ENCODE measurements at regions not wholly inside any gene's neighbourhood (a gene's known extent, or its start where the extent isn't known, plus 50 kb on each side); places are given as distances from the start of the nearest gene placed in this dataset.
"Not testable (repeated sequence)": the region's sequence is repeated elsewhere in the genome, so short reads cannot be mapped to it uniquely, and the experiment has no call there.

- TF ChIP-seq FOS (IDR thresholded peaks at IDR 0.05; ENCODE audit: borderline replicate concordance, insufficient read depth, low read length), result no peak
- no peak for TF ChIP-seq JUN (IDR thresholded peaks at IDR 0.05; ENCODE audit: borderline replicate concordance, insufficient read depth, insufficient read length, low read depth)
- TF ChIP-seq MAX (IDR thresholded peaks at IDR 0.05; ENCODE audit: insufficient read depth, insufficient read length), result no peak
- TF ChIP-seq CTCF (IDR thresholded peaks at IDR 0.05; ENCODE audit: extremely low read depth in 1 of 2, insufficient read depth in 1 of 2, low read depth in 1 of 2, low read length in 2 of 2), result no peak
- TF ChIP-seq POLR2AphosphoS5 (IDR thresholded peaks at IDR 0.05; ENCODE audit: insufficient read depth, low read depth, low read length), result no peak
- no peak for TF ChIP-seq GATA2 (IDR thresholded peaks at IDR 0.05; ENCODE audit: insufficient read depth, insufficient read length, low read depth, low read length)
- TF ChIP-seq POLR2A (IDR thresholded peaks at IDR 0.05; ENCODE audit: low read depth, low read length), result no peak
- TF ChIP-seq EZH2 (IDR thresholded peaks at IDR 0.05; ENCODE audit: borderline replicate concordance, low read depth, low read length, severe bottlenecking), result no peak
- TF ChIP-seq MYC (IDR thresholded peaks at IDR 0.05; ENCODE audit: low read depth, low read length), result no peak
- POLR2A ChIA-PET, result no interaction called here
- no peaks in the 10 kb centered on the region for H3K27me3 ChIP-seq (ENCODE audit: control insufficient read depth in 2 of 2, insufficient read depth in 2 of 2, low read length in 2 of 2)
- H3K4me1 ChIP-seq (ENCODE audit: control insufficient read depth, extremely low read depth, insufficient read depth, low read length), result peaks cover 16% of the 10 kb centered on the region
- no peaks in the 10 kb centered on the region for H3K9me3 ChIP-seq (replicated peaks; ENCODE audit: control insufficient read depth, insufficient read depth, low read length)
- no peak overlapping the region for H3K9ac ChIP-seq (replicated peaks; ENCODE audit: extremely low read depth, insufficient read depth, low read length)
- H4K20me1 ChIP-seq (replicated peaks; ENCODE audit: control insufficient read depth, extremely low read depth, insufficient read depth, low read length), result no peaks in the 10 kb centered on the region
- H3K4me2 ChIP-seq (ENCODE audit: insufficient read depth, low read length), result no peak overlapping the region
- dilution Hi-C loops (cut with MboI; ENCODE audit: extremely low pct_ligation_motif_present, low sequenced_read_pairs) (no loop called here), intact Hi-C loops (cut with micrococcal nuclease) (no loop called here)
- no peak overlapping the region for H3K27ac ChIP-seq (ENCODE audit: insufficient read depth, low read depth, low read length)
- no TSS peak for BruUV-seq (replicated peaks)
- FAIRE-seq, result no peak
- no peak for DNase-seq (ENCODE audit: low read depth, low spot score)
- H3K79me2 ChIP-seq (ENCODE audit: control insufficient read depth, insufficient read depth, low read length), result no peaks in the 10 kb centered on the region
- no peaks in the 10 kb centered on the region for H3K9me1 ChIP-seq (replicated peaks; ENCODE audit: control insufficient read depth, extremely low read depth, insufficient read depth, low read length)
- H3K4me3 ChIP-seq (replicated peaks in 1 of 3; ENCODE audit: insufficient read depth in 1 of 3, low read depth in 1 of 3, low read length in 3 of 3), result no peak overlapping the region
- H3K36me3 ChIP-seq (ENCODE audit: control insufficient read depth in 2 of 2, extremely low read depth in 1 of 2, insufficient read depth in 2 of 2, low read length in 2 of 2), result no peaks in the 10 kb centered on the region
- H2AFZ ChIP-seq (ENCODE audit: low read depth, low read length), result no peak overlapping the region
- CTCF ChIA-PET, result no interaction called here
Measured at GRCh38 chr19:28296506-28296905, 916.4 kb downstream of the UQCRFS1 start.

- DNase-seq (ENCODE audit: low read depth, low spot score); H3K27ac ChIP-seq (ENCODE audit: insufficient read depth, low read depth, low read length); H2AFZ ChIP-seq (ENCODE audit: low read depth, low read length); H3K4me3 ChIP-seq (replicated peaks in 1 of 3; ENCODE audit: insufficient read depth in 1 of 3, low read depth in 1 of 3, low read length in 3 of 3); H3K79me2 ChIP-seq (ENCODE audit: control insufficient read depth, insufficient read depth, low read length); H4K20me1 ChIP-seq (replicated peaks; ENCODE audit: control insufficient read depth, extremely low read depth, insufficient read depth, low read length); POLR2A ChIA-PET; FAIRE-seq; H3K9me1 ChIP-seq (replicated peaks; ENCODE audit: control insufficient read depth, extremely low read depth, insufficient read depth, low read length); dilution Hi-C loops (cut with MboI; ENCODE audit: extremely low pct_ligation_motif_present, low sequenced_read_pairs); H3K9ac ChIP-seq (replicated peaks; ENCODE audit: extremely low read depth, insufficient read depth, low read length); H3K9me3 ChIP-seq (replicated peaks; ENCODE audit: control insufficient read depth, insufficient read depth, low read length); BruUV-seq (replicated peaks); H3K4me2 ChIP-seq (ENCODE audit: insufficient read depth, low read length); H3K36me3 ChIP-seq (ENCODE audit: control insufficient read depth in 2 of 2, extremely low read depth in 1 of 2, insufficient read depth in 2 of 2, low read length in 2 of 2); H3K27me3 ChIP-seq (ENCODE audit: control insufficient read depth in 2 of 2, insufficient read depth in 2 of 2, low read length in 2 of 2): not testable (repeated sequence)
- intact Hi-C loops (cut with micrococcal nuclease), result loop anchor here (2.0 to 5.0 kb wide), 2 partner anchors 18 to 37 kb away; no protein-coding TSS in a partner anchor
- CTCF ChIA-PET, result interaction anchor here (1.3 kb wide), 1 partner anchor 9 kb away, joined by 3 read pairs; no protein-coding TSS in a partner anchor
- H3K4me1 ChIP-seq (ENCODE audit: control insufficient read depth, extremely low read depth, insufficient read depth, low read length), result peaks cover 20% of the 10 kb centered on the region
Measured at GRCh38 chr19:28294975-28295374, 918.0 kb downstream of the UQCRFS1 start.

All from endothelial cell of umbilical vein (primary cell).